Body of pancreas (tissue), 4 donors: ENCODE measurements at regions not wholly inside any gene's neighbourhood (a gene's known extent, or its start where the extent isn't known, plus 50 kb on each side); places are given as distances from the start of the nearest gene placed in this dataset.

Source experiments
- ATAC-seq: fragments of 150-250 bp; one replicate; pipeline ENCODE4 v1.9.1; 2016
- DNase-seq, 4 donors: peaks; one replicate each; pipeline ENCODE4 v3.0.0-alpha.2; 2019
- H3K27ac ChIP-seq, 4 donors: fragments of 200-600 bp; sonication (generic); 1 replicate in 3 of 4; 2 replicates in 1 of 4; pipeline versions ENCODE4 v1.5.1 to v1.6.1; 2016 to 2019; ENCODE audit warnings: mild to moderate bottlenecking in 1 of 4, mixed read lengths in 1 of 4, moderate library complexity in 1 of 4
- H3K27me3 ChIP-seq, 2 donors: fragments of 200-600 bp; sonication (generic); one replicate each; pipeline ENCODE4 v1.6.0; 2016; ENCODE audit warnings: mild to moderate bottlenecking in 1 of 2
- H3K36me3 ChIP-seq, 2 donors: fragments of 200-600 bp; sonication (generic); replicated peaks in 1 of 2; 2 replicates each; pipeline ENCODE4 v1.5.1; 2016; ENCODE audit warnings: low read depth in 2 of 2; ENCODE audit not compliant: insufficient read depth in 1 of 2
- H3K4me1 ChIP-seq: fragments of 200-600 bp; sonication (generic); one replicate; pipeline ENCODE4 v1.6.0; 2016
- H3K4me3 ChIP-seq, 2 donors: fragments of 200-600 bp; sonication (generic); 1 replicate in 1 of 2; 2 replicates in 1 of 2; pipeline ENCODE4 v1.5.1; 2016 to 2019
- H3K9me3 ChIP-seq, 3 donors: fragments of 200-600 bp; sonication (generic); 1 replicate in 2 of 3; 2 replicates in 1 of 3; pipeline ENCODE4 v1.5.1; 2016
- CTCF ChIP-seq, 7 experiments: fragments of 450-650 bp in 4 of 7; fragments of 200-600 bp in 3 of 7; sonication (generic) in 3 of 7; IDR thresholded peaks; one replicate each; pipeline ENCODE4 v1.5.1; 2016 to 2019; ENCODE audit warnings: antibody characterized with exemption in 7 of 7
- POLR2A ChIP-seq, 3 donors: fragments of 450-650 bp; IDR thresholded peaks; one replicate each; pipeline ENCODE4 v1.6.1; 2016; ENCODE audit warnings: antibody characterized with exemption in 3 of 3, mild to moderate bottlenecking in 2 of 3
- WGBS, 2 donors: methylation state at CpG; one replicate each; pipeline ENCODE4 v1.1.5; 2017; 5-methylcytosine and 5-hydroxymethylcytosine counted together
- intact Hi-C: fragments of 100-400 bp; cut with DNase I; formaldehyde crosslinking; loops from one replicate; pipeline ENCODE4 v1.15.1; 2023

DNA sequence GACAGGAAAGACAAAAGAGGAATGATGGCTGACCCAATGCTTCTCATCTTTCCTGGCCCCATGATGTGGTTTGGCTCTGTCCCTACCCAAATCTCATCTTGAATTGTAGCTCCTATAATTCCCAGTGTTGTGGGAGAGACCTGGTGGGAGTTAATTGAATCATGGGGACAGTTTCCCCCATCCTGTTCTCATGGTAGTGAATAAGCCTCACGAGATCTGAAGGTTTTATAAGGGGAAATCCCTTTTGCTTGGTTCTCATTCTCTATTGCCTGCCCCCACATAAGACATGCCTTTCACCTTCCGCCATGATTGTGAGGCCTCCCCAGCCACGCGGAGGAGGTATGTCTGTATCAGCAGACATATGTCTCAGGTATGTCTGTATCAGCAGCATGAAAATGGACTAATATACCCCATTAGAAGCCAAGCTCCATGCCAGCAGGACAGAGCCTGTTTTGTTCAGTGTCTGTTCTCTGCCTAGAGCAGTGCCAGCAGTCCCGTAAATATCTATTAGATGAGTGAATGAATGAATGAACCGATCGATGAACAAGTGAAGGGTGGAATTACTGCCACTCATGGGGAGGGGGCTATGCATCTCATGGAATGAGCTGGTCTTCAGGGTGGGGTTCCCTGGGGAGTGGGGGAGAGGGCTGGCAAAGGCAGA lies 304.4 kb downstream of the SOX9 start:
- H3K4me3 ChIP-seq, result no peak overlapping the region
- TF ChIP-seq CTCF (IDR thresholded peaks at IDR 0.05) (no peak), POLR2A (IDR thresholded peaks at IDR 0.05) (no peak)
- 81 to 86% methylated on average over 7 of the region's 7 CpGs for WGBS, 2 donors
- no peak for ATAC-seq
- peak overlapping the region in 1 of 4 donors; percentile 27 for H3K27ac ChIP-seq
- H3K36me3 ChIP-seq, result no peaks in the 10 kb centered on the region
- DNase-seq, result no peak
- H3K4me1 ChIP-seq, result peaks cover 35% of the 10 kb centered on the region
- no peaks in the 10 kb centered on the region for H3K9me3 ChIP-seq
- intact Hi-C loops, result no loop called here
- no peaks in the 10 kb centered on the region for H3K27me3 ChIP-seq

GRCh38 chr17:72425794-72426168 lies 305.0 kb downstream of the SOX9 start:
- intact Hi-C loops, result no loop called here
- no peaks in the 10 kb centered on the region for H3K27me3 ChIP-seq
- H3K4me3 ChIP-seq, result no peak overlapping the region
- ATAC-seq, result no peak
- H3K27ac ChIP-seq, result no peak overlapping the region
- WGBS, 2 donors, result 72 to 87% methylated on average over 5 of the region's 5 CpGs
- no peaks in the 10 kb centered on the region for H3K9me3 ChIP-seq
- no peak for DNase-seq
- H3K36me3 ChIP-seq, result no peaks in the 10 kb centered on the region
- TF ChIP-seq POLR2A (IDR thresholded peaks at IDR 0.05), result no peak
- no peak for TF ChIP-seq CTCF (IDR thresholded peaks at IDR 0.05)
- peaks cover 30% of the 10 kb centered on the region for H3K4me1 ChIP-seq

GRCh38 chr17:72426321-72426720 lies 305.5 kb downstream of the SOX9 start:
- intact Hi-C loops, result no loop called here
- no peak for TF ChIP-seq POLR2A (IDR thresholded peaks at IDR 0.05)
- no peak for TF ChIP-seq CTCF (IDR thresholded peaks at IDR 0.05)
- WGBS, 2 donors, result 98 to 99% methylated on average over 4 of the region's 4 CpGs
- Histone ChIP-seq H3K4me3 (no peak overlapping the region), H3K27ac (no peak overlapping the region), H3K4me1 (peaks cover 24% of the 10 kb centered on the region), H3K36me3 (no peaks in the 10 kb centered on the region), H3K9me3 (no peaks in the 10 kb centered on the region), H3K27me3 (no peaks in the 10 kb centered on the region)
- no peak for DNase-seq
- no peak for ATAC-seq

DNA sequence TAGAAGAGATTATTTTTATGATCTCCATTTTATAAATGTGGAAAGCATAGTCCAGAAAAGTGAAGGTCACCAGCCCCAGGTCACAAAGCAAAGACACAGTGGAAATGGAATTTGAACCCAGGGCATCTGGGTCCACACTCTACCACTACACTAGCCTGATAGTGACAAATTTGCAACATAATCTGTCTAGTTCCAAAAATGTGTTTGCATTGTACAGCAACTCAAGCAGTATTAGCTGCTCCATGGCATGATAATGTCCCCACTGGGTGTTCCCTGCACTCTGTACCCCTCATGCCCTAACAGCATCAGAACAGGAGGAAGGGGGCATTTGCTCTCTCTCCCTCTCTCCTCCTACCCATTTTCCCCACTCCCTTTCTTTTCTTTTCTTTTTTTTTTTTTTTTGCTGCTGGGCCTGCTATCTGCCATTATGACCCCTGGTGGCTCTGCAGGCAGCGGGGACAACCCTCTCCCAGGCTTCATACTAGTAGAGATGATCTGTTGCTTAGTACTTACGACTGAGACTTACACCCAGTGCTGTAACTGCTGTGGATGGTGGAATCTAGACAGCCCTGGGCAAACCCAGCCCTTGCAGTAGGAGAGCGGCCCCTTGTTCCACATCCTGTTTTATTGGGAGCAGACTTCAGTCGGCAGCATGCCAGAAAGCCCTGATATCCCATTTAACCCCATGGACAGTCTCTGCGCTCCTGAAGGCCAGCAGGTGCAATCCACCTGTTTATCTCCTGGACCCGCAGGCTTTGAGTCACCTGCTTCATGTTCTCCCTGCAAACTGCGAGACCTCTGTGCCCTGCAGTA lies 306.3 kb downstream of the SOX9 start:
- Histone ChIP-seq H3K9me3 (no peaks in the 10 kb centered on the region), H3K4me1 (peaks cover 21% of the 10 kb centered on the region), H3K27ac (peak overlapping the region in 2 of 4 donors; percentile 0 to 30), H3K36me3 (no peaks in the 10 kb centered on the region), H3K27me3 (no peaks in the 10 kb centered on the region), H3K4me3 (no peak overlapping the region)
- peak; percentile 33 to 63 (median 50) for DNase-seq
- ATAC-seq, result no peak
- TF ChIP-seq POLR2A (IDR thresholded peaks at IDR 0.05), result no peak
- 48 to 55% methylated on average over 5 to 7 of the region's 7 CpGs for WGBS, 2 donors
- intact Hi-C loops, result no loop called here

DNA sequence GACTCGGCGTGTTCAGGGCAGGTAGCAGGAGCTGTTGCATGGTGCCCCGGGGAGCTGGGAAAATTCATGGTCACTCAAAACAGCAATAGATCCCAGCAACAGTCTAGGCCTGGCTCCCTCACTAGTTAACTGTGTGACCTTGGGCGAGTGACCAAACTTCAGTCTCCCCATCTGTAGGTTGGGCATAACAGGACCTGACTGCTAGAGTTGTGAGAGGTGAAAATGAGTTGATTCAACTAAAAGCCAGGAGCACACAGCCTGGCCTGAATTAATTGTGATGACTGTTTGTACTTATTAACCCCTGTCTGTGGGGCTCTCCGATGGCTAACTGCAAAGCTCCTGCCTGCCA lies 306.9 kb downstream of the SOX9 start:
- intact Hi-C loops, result no loop called here
- no peak for TF ChIP-seq CTCF (IDR thresholded peaks at IDR 0.05)
- no peak for TF ChIP-seq POLR2A (IDR thresholded peaks at IDR 0.05)
- Histone ChIP-seq H3K4me1 (peaks cover 27% of the 10 kb centered on the region), H3K27me3 (no peaks in the 10 kb centered on the region), H3K36me3 (no peaks in the 10 kb centered on the region), H3K27ac (peak overlapping the region in 2 of 4 donors; percentile 0 to 30), H3K9me3 (no peaks in the 10 kb centered on the region), H3K4me3 (no peak overlapping the region)
- DNase-seq (no peak), ATAC-seq (no peak)
- 43 to 54% methylated on average over 2 to 5 of the region's 5 CpGs for WGBS, 2 donors
